ENCODE measurements at regions not wholly inside any gene's neighbourhood (a gene's known extent, or its start where the extent isn't known, plus 50 kb on each side); places are given as distances from the start of the nearest gene placed in this dataset.

- TF ChIP-seq, protein P1, sequence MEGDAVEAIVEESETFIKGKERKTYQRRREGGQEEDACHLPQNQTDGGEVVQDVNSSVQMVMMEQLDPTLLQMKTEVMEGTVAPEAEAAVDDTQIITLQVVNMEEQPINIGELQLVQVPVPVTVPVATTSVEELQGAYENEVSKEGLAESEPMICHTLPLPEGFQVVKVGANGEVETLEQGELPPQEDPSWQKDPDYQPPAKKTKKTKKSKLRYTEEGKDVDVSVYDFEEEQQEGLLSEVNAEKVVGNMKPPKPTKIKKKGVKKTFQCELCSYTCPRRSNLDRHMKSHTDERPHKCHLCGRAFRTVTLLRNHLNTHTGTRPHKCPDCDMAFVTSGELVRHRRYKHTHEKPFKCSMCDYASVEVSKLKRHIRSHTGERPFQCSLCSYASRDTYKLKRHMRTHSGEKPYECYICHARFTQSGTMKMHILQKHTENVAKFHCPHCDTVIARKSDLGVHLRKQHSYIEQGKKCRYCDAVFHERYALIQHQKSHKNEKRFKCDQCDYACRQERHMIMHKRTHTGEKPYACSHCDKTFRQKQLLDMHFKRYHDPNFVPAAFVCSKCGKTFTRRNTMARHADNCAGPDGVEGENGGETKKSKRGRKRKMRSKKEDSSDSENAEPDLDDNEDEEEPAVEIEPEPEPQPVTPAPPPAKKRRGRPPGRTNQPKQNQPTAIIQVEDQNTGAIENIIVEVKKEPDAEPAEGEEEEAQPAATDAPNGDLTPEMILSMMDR (conservative IDR thresholded peaks at IDR 0.05; ENCODE audit: low read depth in 2 of 2): no peak
- TF ChIP-seq EZH2phosphoT487 (IDR thresholded peaks at IDR 0.05; ENCODE audit: unreplicated experiment) (no peak), REST (IDR thresholded peaks at IDR 0.05; ENCODE audit: unreplicated experiment) (no peak), STAT1 (IDR thresholded peaks at IDR 0.05; ENCODE audit: unreplicated experiment) (no peak), EZH2 (IDR thresholded peaks at IDR 0.05; ENCODE audit: low read depth, unreplicated experiment) (no peak), CREB1 (CRISPR knock-in tag; IDR thresholded peaks at IDR 0.05; ENCODE audit: low read depth) (no peak), POLR2AphosphoS5 (IDR thresholded peaks at IDR 0.05; ENCODE audit: low read depth) (no peak), NANOG (IDR thresholded peaks at IDR 0.05; ENCODE audit: borderline replicate concordance) (no peak), JUNB (IDR thresholded peaks at IDR 0.05; ENCODE audit: unreplicated experiment) (no peak)
- TF ChIP-seq, protein P2, sequence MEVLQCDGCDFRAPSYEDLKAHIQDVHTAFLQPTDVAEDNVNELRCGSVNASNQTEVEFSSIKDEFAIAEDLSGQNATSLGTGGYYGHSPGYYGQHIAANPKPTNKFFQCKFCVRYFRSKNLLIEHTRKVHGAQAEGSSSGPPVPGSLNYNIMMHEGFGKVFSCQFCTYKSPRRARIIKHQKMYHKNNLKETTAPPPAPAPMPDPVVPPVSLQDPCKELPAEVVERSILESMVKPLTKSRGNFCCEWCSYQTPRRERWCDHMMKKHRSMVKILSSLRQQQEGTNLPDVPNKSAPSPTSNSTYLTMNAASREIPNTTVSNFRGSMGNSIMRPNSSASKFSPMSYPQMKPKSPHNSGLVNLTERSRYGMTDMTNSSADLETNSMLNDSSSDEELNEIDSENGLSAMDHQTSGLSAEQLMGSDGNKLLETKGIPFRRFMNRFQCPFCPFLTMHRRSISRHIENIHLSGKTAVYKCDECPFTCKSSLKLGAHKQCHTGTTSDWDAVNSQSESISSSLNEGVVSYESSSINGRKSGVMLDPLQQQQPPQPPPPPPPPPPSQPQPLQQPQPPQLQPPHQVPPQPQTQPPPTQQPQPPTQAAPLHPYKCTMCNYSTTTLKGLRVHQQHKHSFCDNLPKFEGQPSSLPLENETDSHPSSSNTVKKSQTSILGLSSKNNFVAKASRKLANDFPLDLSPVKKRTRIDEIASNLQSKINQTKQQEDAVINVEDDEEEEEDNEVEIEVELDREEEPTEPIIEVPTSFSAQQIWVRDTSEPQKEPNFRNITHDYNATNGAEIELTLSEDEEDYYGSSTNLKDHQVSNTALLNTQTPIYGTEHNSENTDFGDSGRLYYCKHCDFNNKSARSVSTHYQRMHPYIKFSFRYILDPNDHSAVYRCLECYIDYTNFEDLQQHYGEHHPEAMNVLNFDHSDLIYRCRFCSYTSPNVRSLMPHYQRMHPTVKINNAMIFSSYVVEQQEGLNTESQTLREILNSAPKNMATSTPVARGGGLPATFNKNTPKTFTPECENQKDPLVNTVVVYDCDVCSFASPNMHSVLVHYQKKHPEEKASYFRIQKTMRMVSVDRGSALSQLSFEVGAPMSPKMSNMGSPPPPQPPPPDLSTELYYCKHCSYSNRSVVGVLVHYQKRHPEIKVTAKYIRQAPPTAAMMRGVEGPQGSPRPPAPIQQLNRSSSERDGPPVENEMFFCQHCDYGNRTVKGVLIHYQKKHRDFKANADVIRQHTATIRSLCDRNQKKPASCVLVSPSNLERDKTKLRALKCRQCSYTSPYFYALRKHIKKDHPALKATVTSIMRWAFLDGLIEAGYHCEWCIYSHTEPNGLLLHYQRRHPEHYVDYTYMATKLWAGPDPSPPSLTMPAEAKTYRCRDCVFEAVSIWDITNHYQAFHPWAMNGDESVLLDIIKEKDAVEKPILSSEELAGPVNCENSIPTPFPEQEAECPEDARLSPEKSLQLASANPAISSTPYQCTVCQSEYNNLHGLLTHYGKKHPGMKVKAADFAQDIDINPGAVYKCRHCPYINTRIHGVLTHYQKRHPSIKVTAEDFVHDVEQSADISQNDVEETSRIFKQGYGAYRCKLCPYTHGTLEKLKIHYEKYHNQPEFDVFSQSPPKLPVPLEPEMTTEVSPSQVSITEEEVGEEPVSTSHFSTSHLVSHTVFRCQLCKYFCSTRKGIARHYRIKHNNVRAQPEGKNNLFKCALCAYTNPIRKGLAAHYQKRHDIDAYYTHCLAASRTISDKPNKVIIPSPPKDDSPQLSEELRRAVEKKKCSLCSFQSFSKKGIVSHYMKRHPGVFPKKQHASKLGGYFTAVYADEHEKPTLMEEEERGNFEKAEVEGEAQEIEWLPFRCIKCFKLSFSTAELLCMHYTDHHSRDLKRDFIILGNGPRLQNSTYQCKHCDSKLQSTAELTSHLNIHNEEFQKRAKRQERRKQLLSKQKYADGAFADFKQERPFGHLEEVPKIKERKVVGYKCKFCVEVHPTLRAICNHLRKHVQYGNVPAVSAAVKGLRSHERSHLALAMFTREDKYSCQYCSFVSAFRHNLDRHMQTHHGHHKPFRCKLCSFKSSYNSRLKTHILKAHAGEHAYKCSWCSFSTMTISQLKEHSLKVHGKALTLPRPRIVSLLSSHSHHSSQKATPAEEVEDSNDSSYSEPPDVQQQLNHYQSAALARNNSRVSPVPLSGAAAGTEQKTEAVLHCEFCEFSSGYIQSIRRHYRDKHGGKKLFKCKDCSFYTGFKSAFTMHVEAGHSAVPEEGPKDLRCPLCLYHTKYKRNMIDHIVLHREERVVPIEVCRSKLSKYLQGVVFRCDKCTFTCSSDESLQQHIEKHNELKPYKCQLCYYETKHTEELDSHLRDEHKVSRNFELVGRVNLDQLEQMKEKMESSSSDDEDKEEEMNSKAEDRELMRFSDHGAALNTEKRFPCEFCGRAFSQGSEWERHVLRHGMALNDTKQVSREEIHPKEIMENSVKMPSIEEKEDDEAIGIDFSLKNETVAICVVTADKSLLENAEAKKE (CRISPR knock-in tag; IDR thresholded peaks at IDR 0.05): no peak
These were observed 65.3 kb upstream of the JCAD start for GRCh38 chr10:30124704-30125103.

All from GM23338 (cell line).